Neutrophil (primary cell): ENCODE measurements at regions not wholly inside any gene's neighbourhood (a gene's known extent, or its start where the extent isn't known, plus 50 kb on each side); places are given as distances from the start of the nearest gene placed in this dataset.

Experiments used
- H3K27ac ChIP-seq: fragments of 200-600 bp; sonication (generic); 2 replicates; pipeline ENCODE4 v1.5.1; 2016; ENCODE audit warnings: mild to moderate bottlenecking, moderate library complexity
- H3K27me3 ChIP-seq: fragments of 200-600 bp; sonication (generic); 2 replicates; pipeline ENCODE4 v1.6.0; 2016; ENCODE audit warnings: mild to moderate bottlenecking
- H3K36me3 ChIP-seq: fragments of 200-600 bp; sonication (generic); 2 replicates; pipeline ENCODE4 v1.5.1; 2017
- H3K4me1 ChIP-seq, 2 experiments: fragments of 200-600 bp in 1 of 2; sonication (generic) in 1 of 2; 1 replicate in 1 of 2; 2 replicates in 1 of 2; pipeline versions ENCODE4 v1.5.1 to v1.6.1; 2013 to 2016; ENCODE audit warnings: low read depth in 1 of 2, low read length in 1 of 2, mild to moderate bottlenecking in 1 of 2, moderate library complexity in 1 of 2; ENCODE audit not compliant: control insufficient read depth in 1 of 2, insufficient read depth in 1 of 2
- H3K4me3 ChIP-seq, 2 experiments: fragments of 200-600 bp in 1 of 2; sonication (generic) in 1 of 2; 1 replicate in 1 of 2; 2 replicates in 1 of 2; pipeline ENCODE4 v1.5.1; 2013 to 2016; ENCODE audit warnings: low read depth in 1 of 2, low read length in 1 of 2, mild to moderate bottlenecking in 1 of 2, moderate library complexity in 1 of 2
- H3K9me3 ChIP-seq: fragments of 200-600 bp; sonication (generic); 2 replicates; pipeline ENCODE4 v1.5.1; 2016
- TF ChIP-seq, protein P1 (sequence below): fragments of 200-600 bp; sonication (generic); IDR thresholded peaks from 2 replicates; pipeline ENCODE4 v1.5.1; 2016; ENCODE audit warnings: antibody characterized with exemption

DNA sequence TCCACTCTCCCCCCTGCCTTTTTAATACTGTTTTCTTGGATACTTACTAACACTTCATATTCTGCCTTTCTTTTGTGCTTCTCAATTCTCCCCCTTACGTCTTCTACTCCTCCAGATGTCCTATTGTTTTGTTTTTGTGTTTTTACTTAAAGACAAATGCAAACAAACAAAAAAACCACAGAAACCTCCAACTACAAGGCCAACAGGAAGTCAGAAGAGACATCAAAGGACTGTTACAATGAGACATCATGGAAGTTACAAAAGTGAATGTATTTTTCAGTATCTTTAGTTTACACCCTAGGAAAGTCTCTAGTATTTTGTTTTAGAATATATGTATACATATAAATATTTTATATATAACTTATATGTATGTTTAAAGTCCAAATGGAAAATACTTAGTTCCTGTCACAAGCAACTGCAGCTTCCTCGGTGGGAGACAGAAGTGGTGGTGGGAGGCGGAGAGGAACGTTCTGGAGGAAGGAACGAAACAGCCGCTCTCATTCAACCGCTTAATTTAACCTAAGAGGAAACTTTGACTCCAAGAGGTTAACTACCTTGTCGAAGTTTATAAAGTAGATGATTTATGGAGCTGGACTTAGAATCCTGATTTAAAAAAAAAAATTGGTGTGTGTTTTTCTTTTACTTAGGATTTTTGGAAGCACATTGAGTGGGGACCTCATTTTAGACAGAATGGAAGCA lies 168.9 kb upstream of the PDE10A start:
- no peak overlapping the region for H3K4me3 ChIP-seq
- TF ChIP-seq, protein P1, sequence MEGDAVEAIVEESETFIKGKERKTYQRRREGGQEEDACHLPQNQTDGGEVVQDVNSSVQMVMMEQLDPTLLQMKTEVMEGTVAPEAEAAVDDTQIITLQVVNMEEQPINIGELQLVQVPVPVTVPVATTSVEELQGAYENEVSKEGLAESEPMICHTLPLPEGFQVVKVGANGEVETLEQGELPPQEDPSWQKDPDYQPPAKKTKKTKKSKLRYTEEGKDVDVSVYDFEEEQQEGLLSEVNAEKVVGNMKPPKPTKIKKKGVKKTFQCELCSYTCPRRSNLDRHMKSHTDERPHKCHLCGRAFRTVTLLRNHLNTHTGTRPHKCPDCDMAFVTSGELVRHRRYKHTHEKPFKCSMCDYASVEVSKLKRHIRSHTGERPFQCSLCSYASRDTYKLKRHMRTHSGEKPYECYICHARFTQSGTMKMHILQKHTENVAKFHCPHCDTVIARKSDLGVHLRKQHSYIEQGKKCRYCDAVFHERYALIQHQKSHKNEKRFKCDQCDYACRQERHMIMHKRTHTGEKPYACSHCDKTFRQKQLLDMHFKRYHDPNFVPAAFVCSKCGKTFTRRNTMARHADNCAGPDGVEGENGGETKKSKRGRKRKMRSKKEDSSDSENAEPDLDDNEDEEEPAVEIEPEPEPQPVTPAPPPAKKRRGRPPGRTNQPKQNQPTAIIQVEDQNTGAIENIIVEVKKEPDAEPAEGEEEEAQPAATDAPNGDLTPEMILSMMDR = no peak
- H3K4me1 ChIP-seq = no peaks in the 10 kb centered on the region
- H3K36me3 ChIP-seq = no peaks in the 10 kb centered on the region
- peaks cover 39% of the 10 kb centered on the region for H3K27me3 ChIP-seq
- H3K27ac ChIP-seq = no peak overlapping the region
- no peaks in the 10 kb centered on the region for H3K9me3 ChIP-seq

DNA sequence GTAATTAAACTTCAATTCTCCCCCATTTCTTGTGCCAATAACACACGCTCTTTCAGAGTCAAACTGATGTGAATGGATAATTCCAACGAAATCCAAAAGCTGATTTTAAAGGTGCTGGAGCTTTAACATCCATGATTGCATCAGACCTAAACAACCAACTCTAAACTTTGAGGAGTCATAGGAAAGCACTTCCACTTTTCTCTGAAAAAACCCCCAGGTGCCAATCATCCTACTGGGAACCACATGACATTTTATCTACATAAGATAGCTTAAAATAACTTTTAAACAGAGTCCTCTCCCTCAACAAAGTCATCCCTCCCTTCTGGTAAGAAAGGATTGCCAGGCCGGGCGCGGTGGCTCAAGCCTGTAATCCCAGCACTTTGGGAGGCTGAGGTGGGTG lies 167.7 kb upstream of the PDE10A start:
- TF ChIP-seq, protein P1 = no peak
- Histone ChIP-seq H3K27me3 (peaks cover 39% of the 10 kb centered on the region), H3K4me3 (no peak overlapping the region), H3K27ac (no peak overlapping the region), H3K9me3 (no peaks in the 10 kb centered on the region), H3K36me3 (no peaks in the 10 kb centered on the region), H3K4me1 (no peaks in the 10 kb centered on the region)

DNA sequence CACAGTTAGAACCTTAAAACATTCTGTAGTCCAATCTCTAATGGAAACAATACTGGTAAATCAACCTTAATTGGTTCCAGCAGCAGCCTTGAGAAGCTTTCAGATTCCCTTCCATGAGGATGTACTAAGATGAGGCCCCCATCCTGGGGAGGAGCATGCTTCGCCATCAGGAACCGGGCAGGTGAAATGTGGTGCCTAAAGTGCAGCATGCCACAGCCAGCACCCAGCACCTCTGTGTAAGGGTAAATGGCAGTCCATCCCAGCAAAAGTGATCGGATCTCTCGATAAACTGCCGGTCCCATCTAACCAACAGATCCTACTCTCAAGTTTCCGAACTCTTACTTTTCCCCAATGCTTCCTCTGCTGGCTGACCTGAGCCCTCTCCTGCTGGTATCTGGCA lies 166.3 kb upstream of the PDE10A start:
- Histone ChIP-seq H3K4me3 (no peak overlapping the region), H3K9me3 (no peaks in the 10 kb centered on the region), H3K4me1 (no peaks in the 10 kb centered on the region), H3K36me3 (no peaks in the 10 kb centered on the region), H3K27me3 (peaks cover 37% of the 10 kb centered on the region), H3K27ac (no peak overlapping the region)
- TF ChIP-seq, protein P1 = no peak

DNA sequence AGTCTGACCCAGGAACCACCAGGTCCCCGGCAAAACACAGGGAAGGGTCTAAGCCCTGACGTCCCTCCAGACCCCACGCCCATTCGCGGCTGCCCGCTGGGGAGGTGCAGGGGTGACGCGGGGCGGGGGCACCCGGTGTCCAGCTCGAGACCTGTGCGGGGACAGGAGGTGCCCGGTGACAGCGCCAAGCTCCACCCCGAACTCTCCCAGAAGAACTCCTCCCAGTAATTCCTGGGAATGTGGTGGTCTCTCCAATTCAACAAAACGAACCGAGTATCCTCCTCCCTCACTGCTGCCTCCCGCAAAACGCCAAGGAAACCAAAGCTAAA lies 164.1 kb upstream of the PDE10A start:
- Histone ChIP-seq H3K27me3 (peaks cover 16% of the 10 kb centered on the region), H3K36me3 (no peaks in the 10 kb centered on the region), H3K4me1 (no peaks in the 10 kb centered on the region), H3K9me3 (no peaks in the 10 kb centered on the region), H3K4me3 (no peak overlapping the region), H3K27ac (no peak overlapping the region)
- TF ChIP-seq, protein P1 = no peak

DNA sequence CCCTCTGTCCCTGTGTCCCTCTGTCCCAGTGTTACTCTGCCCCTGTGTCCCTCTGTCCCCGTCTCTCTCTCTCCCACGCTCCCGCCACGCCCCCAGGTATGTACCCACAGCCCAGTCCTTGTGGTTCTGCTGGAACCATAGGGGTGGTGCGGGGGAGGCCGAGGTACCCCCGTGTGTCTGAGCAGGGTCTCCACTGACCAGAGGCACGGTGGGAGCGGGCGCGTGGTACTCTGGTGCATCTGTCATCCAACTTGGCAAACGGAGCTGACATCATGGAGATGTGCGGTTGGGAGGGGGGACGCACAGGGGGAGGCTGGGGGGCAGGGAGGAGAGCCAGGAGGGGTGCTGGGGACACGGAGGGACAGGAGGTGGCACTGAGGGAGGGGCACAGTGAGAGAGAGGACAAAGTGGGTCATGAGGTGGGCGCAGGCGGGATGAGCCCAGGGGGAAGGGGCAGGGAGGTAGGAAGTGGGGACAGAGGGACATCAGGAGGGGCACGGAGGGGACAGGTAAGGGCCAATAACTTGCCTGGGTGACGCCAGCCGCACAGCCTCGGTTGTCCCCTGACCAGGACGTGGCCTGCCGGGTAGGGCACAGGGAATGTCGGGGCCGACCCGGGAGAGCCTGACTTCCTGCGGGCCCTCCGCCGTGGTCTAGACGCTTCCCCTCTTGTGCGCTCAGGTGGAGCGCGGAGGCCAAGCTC lies 163.6 kb upstream of the PDE10A start:
- Histone ChIP-seq H3K4me1 (no peaks in the 10 kb centered on the region), H3K36me3 (no peaks in the 10 kb centered on the region), H3K27me3 (peaks cover 11% of the 10 kb centered on the region), H3K27ac (no peak overlapping the region), H3K4me3 (no peak overlapping the region), H3K9me3 (no peaks in the 10 kb centered on the region)
- TF ChIP-seq, protein P1 = no peak
